ENCODE measurements at regions not wholly inside any gene's neighbourhood (a gene's known extent, or its start where the extent isn't known, plus 50 kb on each side); places are given as distances from the start of the nearest gene placed in this dataset.

GRCh38 chr18:44175891-44176290 is 504.8 kb upstream of the SETBP1 start:
- DNase-seq: no peak

GRCh38 chr18:44178476-44178875 is 502.2 kb upstream of the SETBP1 start:
- DNase-seq: no peak

- DNase-seq: no peak
Observed at GRCh38 chr18:44179693-44180092, 501.0 kb upstream of the SETBP1 start.

GRCh38 chr18:44180683-44181082 is 500.0 kb upstream of the SETBP1 start:
- DNase-seq: no peak

GRCh38 chr18:44181951-44182747 is 498.5 kb upstream of the SETBP1 start:
- no peak for DNase-seq

- no peak for DNase-seq
Observed at GRCh38 chr18:44186001-44186400, 494.7 kb upstream of the SETBP1 start.

- no peak for DNase-seq
Observed at GRCh38 chr18:44187090-44187489, 493.6 kb upstream of the SETBP1 start.

GRCh38 chr18:44195394-44196140 is 485.1 kb upstream of the SETBP1 start:
- DNase-seq: no peak

- no peak for DNase-seq
Observed at GRCh38 chr18:44197832-44198611, 482.7 kb upstream of the SETBP1 start.

- DNase-seq: no peak
Observed at GRCh38 chr18:44198612-44199284, 481.9 kb upstream of the SETBP1 start.

- no peak for DNase-seq
Observed at GRCh38 chr18:44213293-44213692, 467.4 kb upstream of the SETBP1 start.

- DNase-seq: no peak
Observed at GRCh38 chr18:44214396-44214795, 466.3 kb upstream of the SETBP1 start.

- DNase-seq: no peak
Observed at GRCh38 chr18:44216169-44216568, 464.5 kb upstream of the SETBP1 start.

GRCh38 chr18:44227501-44227900 is 453.2 kb upstream of the SETBP1 start:
- no peak for DNase-seq

- DNase-seq: no peak
Observed at GRCh38 chr18:44229693-44230108, 451.0 kb upstream of the SETBP1 start.

- DNase-seq: no peak
Observed at GRCh38 chr18:44231936-44232335, 448.8 kb upstream of the SETBP1 start.

GRCh38 chr18:44232500-44232899 is 448.2 kb upstream of the SETBP1 start:
- no peak for DNase-seq

- no peak for DNase-seq
Observed at GRCh38 chr18:44238454-44238853, 442.2 kb upstream of the SETBP1 start.

- DNase-seq: no peak
Observed at GRCh38 chr18:44238911-44239310, 441.8 kb upstream of the SETBP1 start.

- DNase-seq: no peak
Observed at GRCh38 chr18:44241020-44241419, 439.7 kb upstream of the SETBP1 start.

- no peak for DNase-seq
Observed at GRCh38 chr18:44245019-44245418, 435.7 kb upstream of the SETBP1 start.

- no peak for DNase-seq
Observed at GRCh38 chr18:44246001-44246400, 434.7 kb upstream of the SETBP1 start.

GRCh38 chr18:44258086-44258485 is 422.6 kb upstream of the SETBP1 start:
- DNase-seq: no peak
